BE2C (cell line): ENCODE measurements at regions not wholly inside any gene's neighbourhood (a gene's known extent, or its start where the extent isn't known, plus 50 kb on each side); places are given as distances from the start of the nearest gene placed in this dataset.

Experiments
- DNase-seq: peaks from one replicate; pipeline ENCODE4 v3.0.0-alpha.2; 2020
- H3K27me3 ChIP-seq: fragments of 250-450 bp; sonication (Bioruptor Pico); 2 replicates; pipeline ENCODE4 v1.5.1; 2020; ENCODE audit warnings: mild to moderate bottlenecking
- H3K36me3 ChIP-seq: fragments of 250-450 bp; sonication (Bioruptor Pico); 2 replicates; pipeline ENCODE4 v1.5.1; 2020; ENCODE audit warnings: mild to moderate bottlenecking
- H3K4me1 ChIP-seq: fragments of 250-450 bp; sonication (Bioruptor Pico); 2 replicates; pipeline ENCODE4 v1.5.1; 2020
- H3K4me3 ChIP-seq: 2 replicates; pipeline ENCODE4 v1.5.1; 2011; ENCODE audit warnings: low read depth, low read length
- H3K9me3 ChIP-seq: fragments of 250-450 bp; sonication (Bioruptor Pico); 2 replicates; pipeline ENCODE4 v1.5.1; 2020
- TF ChIP-seq, protein P1 (sequence below): IDR thresholded peaks from 2 replicates; pipeline ENCODE4 v1.5.1; 2012; ENCODE audit warnings: mild to moderate bottlenecking, low read depth, low read length

DNA sequence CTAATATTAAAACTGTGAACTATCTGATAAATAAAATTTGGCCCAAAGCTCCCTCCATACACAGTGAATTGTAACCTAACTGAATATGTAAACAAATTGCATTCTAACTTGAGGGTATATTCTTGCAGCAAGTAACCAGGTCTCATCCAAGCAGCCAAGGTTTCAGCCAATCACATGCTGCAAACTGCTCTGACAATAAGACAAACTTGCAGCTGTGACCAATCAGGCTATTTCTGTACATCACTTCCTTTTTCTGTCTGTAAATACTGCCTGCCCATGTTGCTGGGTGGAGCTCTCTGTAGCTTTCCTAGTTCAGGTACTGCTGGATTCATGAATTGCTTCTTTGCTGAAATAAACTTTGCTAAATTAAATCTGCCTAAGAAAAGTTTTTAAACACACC is 499.0 kb downstream of the GALC start:
- Histone ChIP-seq H3K4me3 (no peak overlapping the region), H3K9me3 (no peaks in the 10 kb centered on the region), H3K4me1 (no peaks in the 10 kb centered on the region), H3K36me3 (no peaks in the 10 kb centered on the region), H3K27me3 (no peaks in the 10 kb centered on the region)
- TF ChIP-seq, protein P1, sequence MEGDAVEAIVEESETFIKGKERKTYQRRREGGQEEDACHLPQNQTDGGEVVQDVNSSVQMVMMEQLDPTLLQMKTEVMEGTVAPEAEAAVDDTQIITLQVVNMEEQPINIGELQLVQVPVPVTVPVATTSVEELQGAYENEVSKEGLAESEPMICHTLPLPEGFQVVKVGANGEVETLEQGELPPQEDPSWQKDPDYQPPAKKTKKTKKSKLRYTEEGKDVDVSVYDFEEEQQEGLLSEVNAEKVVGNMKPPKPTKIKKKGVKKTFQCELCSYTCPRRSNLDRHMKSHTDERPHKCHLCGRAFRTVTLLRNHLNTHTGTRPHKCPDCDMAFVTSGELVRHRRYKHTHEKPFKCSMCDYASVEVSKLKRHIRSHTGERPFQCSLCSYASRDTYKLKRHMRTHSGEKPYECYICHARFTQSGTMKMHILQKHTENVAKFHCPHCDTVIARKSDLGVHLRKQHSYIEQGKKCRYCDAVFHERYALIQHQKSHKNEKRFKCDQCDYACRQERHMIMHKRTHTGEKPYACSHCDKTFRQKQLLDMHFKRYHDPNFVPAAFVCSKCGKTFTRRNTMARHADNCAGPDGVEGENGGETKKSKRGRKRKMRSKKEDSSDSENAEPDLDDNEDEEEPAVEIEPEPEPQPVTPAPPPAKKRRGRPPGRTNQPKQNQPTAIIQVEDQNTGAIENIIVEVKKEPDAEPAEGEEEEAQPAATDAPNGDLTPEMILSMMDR: no peak
- DNase-seq: no peak

DNA sequence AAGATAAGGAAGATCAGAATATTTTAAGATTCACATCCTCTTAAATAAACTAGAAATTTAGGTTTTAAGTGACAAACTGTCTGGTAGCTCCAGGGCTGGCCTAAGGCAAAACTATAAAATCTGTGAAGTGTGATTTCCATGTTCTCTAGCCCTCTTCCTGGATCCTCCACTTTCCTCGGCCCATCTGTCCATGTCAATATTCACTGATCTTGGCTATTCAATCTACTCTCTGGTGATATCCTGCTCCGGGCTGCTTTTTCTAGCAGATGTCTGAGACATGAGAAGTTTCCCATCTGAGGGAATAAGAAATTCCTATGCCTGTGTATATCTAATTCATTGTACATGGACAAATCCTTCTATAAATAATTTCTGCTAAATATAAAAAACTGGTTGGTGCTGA is 500.4 kb downstream of the GALC start:
- Histone ChIP-seq H3K27me3 (no peaks in the 10 kb centered on the region), H3K9me3 (no peaks in the 10 kb centered on the region), H3K36me3 (no peaks in the 10 kb centered on the region), H3K4me3 (no peak overlapping the region), H3K4me1 (no peaks in the 10 kb centered on the region)
- TF ChIP-seq, protein P1: no peak
- no peak for DNase-seq

DNA sequence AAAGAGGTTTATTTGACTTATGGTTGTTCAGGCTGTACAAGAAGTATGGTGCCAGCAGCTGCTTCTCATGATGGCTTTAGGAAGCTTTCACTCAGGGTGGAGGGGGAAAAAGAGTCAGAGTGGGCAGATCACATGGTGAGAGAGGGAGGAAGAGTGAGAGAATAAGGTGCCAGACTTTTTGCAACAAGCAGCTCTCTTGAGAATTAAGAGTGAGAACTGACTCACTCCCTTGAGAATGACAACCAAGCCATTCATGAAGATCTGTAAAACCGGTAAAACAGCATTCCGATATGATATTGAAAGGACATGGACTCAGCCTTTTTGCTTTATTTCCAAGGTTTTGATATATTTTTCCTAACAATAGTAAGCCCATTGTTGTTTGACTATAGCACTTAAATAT is 501.2 kb downstream of the GALC start:
- Histone ChIP-seq H3K36me3 (no peaks in the 10 kb centered on the region), H3K27me3 (no peaks in the 10 kb centered on the region), H3K4me3 (no peak overlapping the region), H3K4me1 (no peaks in the 10 kb centered on the region), H3K9me3 (no peaks in the 10 kb centered on the region)
- DNase-seq: no peak
- TF ChIP-seq, protein P1: no peak

DNA sequence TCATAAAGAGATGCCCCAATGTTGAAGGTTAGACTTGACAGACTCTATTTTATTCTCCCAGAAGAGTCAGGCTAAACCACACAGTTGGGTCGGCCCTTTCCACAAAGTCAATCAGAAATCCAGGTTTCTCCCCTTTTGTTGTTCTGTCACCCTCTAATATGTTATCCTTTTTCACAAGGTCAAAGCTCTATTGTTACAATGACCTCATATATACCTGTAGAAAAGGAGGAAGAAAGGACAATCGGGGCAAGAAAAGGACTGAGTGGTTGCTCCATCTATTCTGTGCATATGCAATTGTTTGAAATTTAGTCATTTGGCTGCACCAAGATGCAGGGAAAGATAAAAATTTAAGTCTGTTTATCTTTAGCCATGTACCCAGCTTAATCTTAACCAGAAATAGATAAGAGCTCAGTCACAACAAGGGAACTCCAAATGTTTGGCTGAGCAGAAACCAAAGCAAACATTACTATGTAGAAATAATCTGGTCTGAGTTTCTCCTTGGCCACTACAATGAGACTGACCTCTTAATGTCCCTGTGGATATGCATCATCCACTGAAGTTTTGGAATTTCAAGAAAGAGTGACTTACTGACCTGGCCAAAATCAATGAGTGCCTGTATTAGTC is 503.7 kb downstream of the GALC start:
- TF ChIP-seq, protein P1: no peak
- Histone ChIP-seq H3K36me3 (no peaks in the 10 kb centered on the region), H3K4me3 (no peak overlapping the region), H3K9me3 (no peaks in the 10 kb centered on the region), H3K4me1 (no peaks in the 10 kb centered on the region), H3K27me3 (no peaks in the 10 kb centered on the region)
- no peak for DNase-seq

DNA sequence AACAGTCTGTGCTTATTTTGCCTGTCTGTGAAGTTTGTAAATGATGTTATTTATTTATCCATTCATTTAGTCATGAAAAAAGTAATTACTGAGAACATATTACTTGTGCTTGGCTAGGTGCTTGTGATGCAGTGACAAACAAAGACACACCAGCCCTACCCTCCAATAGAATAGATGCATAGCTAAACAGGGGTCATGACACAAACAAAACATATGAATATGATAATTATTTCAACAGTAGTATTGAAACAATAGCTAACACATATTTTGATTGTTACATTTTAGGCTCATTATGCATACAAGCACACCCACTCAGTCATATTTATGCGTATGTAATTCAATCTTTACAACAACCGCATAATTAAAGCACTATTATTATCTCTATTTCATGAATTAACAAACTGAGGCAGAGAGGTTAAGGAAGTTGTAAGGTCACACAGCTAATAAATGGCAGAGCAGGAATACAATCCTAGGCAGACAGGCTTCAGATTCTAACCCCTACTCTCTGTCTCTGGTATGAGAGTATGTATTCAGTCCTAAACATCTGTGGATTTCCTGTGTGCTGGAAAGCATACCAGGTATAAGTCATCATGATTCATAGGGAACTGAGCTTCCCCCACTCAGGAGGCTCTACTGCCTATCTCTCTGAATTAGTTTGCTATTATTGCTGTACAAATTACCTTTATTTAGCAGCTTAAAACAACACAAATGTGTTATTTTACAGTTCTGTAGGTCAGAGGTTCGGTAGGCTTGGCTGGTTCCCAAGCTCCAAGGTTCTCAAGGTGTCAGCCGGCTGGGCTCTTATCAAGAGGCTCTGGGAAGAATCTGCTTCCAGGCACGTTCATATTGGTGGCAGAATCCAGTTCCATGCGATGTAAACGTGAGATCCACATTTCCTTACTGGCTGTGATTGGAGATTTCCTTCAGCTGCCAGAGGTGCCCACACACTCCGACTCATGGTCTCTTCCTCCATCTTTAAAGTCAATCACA is 509.4 kb downstream of the GALC start:
- DNase-seq: no peak
- Histone ChIP-seq H3K4me3 (no peak overlapping the region), H3K4me1 (no peaks in the 10 kb centered on the region), H3K27me3 (no peaks in the 10 kb centered on the region), H3K36me3 (no peaks in the 10 kb centered on the region), H3K9me3 (no peaks in the 10 kb centered on the region; the same call in 1 of the 2 replicates)
- TF ChIP-seq, protein P1: no peak

DNA sequence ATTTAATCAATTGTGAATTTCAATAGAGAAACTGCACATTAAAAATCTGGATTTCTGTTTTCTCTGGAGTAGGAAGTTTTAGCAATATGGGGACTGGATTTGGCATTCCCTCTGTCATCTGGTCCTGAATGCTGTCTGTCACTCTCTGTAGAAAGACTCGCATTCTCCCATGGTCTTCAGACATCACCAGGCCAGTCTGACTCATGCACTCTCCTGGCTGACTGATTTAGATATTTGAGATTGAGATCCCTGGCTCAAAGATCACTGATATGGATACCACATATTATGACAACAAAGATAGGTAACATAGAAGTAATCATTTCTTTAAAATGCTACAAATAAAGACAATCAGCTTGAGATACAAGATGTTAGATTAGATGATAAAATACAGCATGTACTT is 524.5 kb downstream of the GALC start:
- no peak for DNase-seq
- Histone ChIP-seq H3K36me3 (no peaks in the 10 kb centered on the region), H3K4me1 (no peaks in the 10 kb centered on the region), H3K9me3 (no peaks in the 10 kb centered on the region), H3K27me3 (no peaks in the 10 kb centered on the region), H3K4me3 (no peak overlapping the region)
- TF ChIP-seq, protein P1: no peak
